Lung microvascular endothelial cell (primary cell): ENCODE measurements at regions not wholly inside any gene's neighbourhood (a gene's known extent, or its start where the extent isn't known, plus 50 kb on each side); places are given as distances from the start of the nearest gene placed in this dataset.

Source experiments
- DNase-seq, 2 donors: peaks; one replicate each; pipeline versions ENCODE4 v3.0.0 to v3.0.0-alpha.2; 2010; ENCODE audit warnings: low read depth in 2 of 2

DNA sequence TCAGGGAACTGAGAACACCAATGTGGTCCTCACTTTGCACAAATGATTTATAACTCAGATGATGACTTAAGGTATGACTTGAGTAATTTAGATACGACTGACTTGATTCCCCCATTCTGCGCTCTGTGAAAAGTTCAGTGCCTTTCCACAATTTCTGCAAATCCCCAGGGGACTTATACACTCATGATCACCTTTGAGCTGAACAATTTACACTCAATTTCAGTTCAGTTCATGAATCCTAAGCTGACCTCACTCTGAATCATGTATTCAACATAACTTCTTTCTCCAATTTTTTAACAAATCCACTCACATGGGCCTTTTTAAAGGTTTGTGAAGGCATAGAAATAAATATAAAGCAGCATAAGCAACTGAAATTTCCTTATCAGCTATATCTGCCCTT, 274.2 kb downstream of the FAM76B start:
- DNase-seq: no peak

DNA sequence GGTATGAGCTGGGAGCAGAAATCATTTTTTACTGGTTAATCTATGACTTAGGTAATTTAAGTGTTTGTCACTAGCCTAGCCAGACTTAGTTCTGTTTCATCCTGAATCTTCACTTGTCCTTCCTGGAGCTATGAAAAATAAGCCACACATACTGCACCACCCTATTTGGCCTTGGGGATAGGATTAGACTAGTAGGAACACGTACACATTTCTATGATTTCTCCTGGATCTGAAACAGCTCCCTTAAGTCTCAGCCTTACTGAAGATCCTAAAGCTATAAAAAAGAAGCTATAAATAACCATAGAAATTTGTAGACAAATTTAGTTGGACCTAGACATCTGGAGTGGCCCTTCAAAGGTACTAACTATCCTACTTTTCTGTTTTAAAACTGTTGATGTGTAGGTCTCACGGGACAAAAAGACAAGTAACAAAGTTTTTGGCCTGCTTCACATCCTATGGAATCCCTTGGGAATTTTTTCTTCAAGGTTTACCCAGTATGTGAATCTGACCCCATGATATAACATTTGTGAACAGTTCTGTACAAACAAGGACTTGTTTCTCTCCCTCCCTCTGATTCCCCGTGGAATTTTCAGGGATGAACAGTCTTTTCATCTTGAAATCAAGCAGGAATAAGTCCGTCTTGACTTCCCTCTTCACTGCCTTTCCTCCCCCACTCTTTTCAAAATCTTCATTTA, 275.0 kb downstream of the FAM76B start:
- DNase-seq: no peak

DNA sequence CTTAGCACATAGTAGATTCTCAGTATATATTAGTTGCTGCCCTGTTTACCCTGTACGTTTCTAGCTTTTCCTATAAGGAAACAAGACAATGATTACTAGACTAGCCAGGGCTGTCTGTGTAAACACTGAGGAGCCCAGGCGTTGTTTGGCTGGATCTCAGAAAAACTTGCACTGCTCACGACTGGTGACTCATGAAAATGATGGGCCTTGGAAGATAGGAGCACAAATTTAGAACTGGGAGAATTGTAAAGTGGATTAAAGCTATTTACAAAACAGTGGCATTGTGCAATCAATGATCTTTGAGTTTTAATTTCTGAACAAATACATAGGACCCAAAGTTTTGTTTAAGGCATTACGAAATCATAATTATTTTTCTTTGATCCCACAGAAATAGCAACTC, 276.9 kb downstream of the FAM76B start:
- DNase-seq: peak in 1 of 2 donors; percentile 36

DNA sequence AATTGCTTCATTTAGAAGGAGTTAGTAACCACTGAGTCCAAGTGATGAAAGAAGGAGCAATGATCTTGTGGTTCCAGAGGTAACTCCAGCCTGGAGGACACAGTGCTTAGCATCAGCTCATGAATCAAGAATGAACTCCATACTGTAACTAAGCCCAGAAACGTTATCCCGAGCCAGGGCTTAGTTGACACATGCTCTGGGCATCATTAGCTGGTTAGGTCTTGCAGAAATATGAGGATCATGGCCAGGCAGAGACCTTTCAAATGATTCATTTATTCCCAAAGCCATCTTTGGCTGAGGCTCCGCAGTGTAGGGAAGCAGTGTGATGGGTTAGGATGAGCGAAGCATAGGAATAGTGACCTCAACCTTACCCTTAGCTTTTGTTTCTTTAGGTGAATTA, 277.4 kb downstream of the FAM76B start:
- DNase-seq: no peak

DNA sequence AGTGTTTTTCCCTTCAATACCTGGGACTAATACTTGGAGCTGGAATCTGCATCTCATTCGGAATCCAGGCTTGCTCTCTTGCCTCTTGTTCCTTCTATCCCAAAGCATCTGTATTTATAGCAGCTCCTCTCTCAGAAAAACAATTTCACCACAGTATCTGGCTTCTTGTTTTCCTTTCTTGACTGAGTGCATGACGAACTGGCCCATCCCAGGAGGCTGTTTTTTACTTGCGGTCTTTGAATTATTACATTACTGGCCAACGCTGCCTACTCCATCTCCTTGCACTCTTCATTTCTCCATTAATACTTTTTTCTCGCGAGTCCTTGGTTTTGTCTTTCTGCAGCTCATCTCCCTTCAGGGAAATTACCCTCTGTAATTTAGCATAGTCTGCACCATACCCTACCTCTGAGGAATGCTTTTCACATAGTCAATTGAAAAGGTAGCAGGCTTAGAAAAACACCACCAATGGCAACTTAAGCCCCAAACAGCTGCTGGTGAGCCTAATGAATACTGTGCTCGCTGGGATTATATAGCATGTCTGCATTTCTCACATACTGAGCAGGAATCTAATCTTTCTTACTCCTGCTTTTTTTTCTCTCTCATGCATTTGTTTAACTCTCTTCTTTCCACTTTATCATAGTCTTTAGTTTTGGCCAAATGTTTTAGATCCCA, 277.4 kb upstream of the SESN3 start:
- DNase-seq: no peak

DNA sequence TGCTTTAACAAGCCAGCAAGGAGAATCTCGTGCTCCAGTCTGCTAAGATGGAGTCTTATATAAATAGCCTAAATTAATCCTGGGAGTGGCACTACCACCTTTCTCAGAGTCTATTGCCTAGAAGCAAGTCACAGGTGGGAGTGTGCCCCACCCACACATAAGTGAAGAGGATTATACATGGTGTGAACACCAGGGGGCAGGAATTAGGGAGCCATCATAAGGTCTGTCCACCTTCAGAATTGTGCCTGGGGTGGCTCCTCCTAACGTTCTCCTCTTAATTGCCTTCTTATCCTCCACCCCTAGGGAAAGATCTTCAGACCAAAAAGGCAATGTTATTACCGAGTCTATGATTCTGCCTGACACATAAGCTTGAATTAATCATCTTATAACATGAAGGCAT, 276.8 kb upstream of the SESN3 start:
- DNase-seq: no peak

DNA sequence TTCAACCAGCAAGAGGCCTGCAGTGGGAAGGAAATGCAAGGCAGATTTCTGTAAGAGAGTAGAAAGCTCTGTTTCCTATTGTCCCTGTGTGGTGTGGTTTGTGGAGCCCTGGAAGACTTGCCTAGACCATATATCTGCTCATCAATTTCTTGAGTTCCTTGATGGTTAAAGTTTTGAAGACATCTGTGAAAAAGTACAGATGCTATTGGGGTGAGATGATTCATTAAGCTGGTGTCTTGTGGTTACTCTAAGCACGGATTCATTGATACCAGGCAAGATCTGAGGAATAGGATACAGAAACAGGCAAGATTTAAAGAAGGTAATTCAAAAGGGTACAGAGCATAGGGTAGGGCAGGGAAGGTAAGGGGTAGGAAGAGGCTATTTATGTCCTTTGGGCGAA, 275.8 kb upstream of the SESN3 start:
- DNase-seq: no peak

DNA sequence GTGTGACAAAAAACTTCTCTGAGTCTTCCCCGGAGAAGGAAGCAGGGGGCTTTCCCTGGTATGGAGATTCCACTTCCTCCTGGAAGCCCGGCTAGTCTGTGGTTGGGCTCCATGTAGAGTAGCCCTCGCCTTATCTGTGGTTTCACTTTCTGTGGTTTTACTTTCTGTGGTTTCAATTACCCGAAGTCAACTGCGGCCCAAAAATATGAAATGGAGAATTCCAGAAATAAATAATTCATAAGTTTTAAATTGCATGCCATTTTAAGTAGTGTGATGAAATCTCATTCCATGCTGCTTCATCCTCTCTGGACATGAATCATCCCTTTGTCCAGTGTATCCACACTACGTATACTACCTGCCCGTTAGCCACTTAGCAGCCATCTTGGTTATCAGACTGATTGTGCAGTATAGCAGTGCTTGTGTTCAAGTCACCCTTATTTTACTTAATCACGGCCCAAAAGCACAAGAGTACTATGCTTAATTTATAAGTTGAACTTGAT, 275.0 kb upstream of the SESN3 start:
- no peak for DNase-seq

DNA sequence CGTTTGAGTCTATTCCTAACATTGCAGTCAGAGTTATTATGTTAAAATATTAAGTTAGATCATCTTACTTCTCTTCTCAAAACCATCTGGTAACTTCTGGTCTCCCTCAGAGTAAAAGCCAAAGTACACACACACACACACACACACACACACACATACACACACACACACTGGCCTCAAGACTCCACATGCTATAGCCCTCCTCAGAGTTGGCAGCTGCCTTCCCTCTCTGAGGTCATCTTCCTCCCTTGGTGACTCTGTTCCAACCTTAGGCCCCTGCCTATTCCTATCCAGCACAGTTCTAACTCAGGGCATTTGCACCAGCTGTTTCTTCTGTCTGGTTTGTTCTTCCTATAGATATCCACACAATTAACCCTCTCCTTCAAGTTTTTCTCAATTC, 272.0 kb upstream of the SESN3 start:
- DNase-seq: no peak

DNA sequence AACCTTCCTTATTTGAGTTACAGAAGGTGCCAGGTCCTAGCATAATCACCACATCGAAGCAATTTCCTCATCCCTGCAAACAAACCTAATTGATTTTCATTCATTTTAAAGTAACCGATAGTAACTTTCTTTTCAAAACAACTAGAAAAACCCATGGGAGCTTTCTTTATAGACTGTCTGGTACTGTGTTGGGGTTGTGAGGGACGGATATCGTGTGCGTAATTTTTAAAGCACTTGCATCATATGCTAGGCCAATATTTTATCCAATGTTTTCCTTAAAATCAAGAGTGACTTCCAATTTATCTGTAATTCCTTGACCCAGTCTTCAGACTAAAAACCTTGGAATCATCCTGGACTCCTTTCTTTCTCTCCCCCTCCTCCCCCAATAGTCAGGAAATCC, 271.5 kb upstream of the SESN3 start:
- DNase-seq: no peak

DNA sequence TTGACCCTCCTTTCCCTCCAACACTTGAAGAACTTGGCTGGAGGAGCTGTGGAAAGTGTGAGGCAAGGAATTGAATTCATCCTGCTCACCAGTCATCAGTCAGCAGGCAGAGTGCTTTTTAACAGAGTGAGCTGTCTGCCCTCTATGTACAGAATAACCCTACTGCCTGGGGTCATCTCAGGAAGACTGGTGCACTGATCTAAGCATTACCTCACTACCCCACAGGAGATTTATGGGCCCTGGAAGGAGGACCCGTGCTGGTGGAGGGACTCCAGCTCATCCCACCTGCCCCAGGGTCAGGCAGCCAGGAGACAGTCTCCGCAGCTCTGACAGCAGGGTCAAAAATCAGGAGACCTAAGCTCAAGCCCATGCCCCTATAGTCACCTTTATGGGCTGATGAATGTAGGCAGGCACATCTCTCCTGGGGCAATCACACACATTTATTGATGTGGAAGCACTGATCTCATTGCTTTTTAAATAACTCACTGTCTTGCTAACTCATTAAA, 270.8 kb upstream of the SESN3 start:
- no peak for DNase-seq

DNA sequence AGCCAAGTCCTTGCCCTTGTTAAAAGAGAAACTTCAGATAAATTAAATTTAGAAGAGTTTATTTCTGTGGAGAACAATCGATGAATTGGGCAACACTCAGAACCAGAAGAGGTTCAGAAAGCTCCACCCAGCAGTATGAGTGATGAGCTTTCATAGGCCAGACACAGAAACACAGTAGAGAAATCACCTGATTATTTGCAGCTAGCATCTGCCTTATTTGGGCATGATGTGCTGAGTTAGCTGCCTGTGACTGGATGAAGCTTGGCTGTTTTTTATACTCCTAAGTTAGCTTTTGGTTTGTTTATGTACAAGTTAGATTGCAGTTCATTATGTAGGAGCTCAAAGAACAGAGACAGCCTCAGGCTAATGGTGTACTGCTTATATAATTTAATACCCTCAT, 269.5 kb upstream of the SESN3 start:
- DNase-seq: no peak

DNA sequence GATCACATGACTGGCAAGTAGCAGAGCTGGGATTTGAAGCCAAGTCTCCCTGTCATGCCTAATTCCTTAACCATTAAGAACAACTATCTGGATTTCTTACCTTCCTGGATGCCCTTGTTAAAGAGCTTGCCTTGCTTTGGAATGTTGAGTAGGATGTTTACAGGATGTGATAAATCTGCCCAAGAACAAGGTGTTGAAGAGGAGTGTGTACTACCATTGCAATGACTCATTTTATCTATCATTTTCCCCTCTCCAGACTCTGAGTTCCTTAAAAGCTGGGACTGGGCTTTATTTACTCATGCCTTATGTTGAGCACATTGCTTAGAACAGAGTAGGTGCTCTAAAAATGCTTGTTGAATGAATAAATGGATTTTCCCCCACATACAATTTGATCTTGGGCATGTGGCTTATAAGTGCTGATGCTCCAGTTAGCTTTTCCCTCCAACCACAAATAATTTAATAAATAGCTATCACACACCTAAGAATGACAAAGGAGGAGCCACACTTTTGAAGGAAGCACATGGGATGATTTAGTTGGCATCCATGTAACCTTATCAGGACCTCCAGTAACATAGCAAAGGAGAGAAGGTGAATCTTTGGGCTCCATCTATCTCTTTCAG, 268.6 kb upstream of the SESN3 start:
- no peak for DNase-seq

DNA sequence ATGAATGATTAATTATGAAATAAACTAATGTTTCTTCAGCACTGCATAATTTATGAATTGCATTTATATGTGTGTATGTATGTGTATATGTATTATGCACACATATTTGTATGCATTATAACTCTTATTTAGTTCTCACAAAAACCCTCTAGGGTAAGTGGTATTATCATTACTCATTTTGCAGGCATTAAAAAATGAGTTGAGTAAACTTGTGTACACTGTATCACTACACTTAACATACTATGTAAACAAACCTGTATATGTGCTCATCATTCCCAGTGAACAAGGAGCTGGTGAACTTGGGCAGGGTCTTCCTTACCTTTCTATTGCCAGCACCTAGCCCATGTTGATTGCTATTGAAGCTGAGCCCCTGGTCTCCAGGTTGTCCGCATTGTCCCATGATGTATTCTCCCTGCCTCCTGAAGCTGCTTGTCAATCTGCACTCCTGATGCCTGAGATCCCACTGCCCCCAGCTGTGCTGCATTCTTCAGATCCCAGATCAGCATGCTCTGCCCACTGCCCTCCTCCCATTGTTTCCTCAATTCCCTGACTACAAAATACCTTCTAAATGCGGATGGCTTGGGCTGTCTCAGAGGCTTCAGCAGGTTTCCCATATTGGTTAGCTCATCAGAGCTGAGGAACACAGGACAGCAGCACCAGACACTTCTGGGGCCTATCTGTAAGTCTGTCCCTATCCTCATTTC, 267.9 kb upstream of the SESN3 start:
- DNase-seq: no peak

DNA sequence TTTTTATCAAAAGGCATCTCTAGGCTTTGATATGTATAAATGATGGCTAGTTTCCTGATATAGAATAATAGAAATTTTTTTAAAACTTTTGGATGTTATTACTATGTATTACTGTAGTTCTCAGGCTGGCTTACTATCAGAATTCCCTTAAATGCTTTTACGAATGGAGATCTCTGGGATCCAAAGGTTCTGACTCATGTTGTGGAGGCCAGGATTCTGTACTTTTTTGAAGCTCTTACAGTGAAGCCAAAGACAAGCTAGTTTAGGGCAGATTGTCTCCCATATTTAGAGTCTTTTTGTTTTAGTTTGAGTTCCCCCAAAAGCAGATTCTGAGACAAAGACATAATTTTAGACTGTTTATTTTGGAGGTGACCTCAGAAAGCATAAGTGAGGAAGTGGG, 265.9 kb upstream of the SESN3 start:
- no peak for DNase-seq

DNA sequence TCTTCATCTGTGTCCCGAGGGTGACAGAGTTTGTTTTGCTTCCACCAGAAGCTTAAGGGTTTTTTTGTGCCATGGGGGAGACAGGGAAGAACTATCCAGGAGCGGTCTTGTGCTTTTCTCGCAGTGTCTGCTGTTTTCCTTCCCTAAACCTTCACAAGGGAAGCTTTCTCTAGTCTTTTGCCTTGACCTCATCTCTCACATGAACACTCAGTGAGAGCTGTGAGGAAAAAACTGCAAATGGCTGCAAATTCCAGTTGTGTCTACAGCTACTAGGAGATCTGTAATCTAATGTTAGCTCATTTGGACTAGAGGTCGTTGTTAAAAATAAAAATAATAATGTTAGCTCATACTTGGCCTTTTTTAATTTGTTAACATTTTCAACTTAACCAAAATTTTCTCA, 264.7 kb upstream of the SESN3 start:
- DNase-seq: no peak

DNA sequence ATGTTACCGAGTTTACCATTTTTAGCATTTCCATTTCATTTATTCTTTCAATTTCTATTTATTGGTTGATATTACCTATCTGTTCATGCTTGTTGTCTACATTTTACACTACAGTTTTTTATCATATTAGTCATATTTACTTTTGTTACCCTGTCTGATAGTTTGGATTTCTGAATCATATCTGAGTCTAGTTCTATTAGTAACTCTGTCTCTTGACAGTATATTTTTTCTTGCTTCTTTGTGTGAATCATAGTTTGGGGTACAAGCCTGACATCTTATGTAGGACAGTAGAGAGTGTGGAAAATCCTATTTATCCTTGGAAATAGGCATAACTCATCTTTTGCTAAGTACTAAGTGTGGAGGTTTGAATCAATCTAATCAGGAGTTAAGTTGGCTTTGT, 263.9 kb upstream of the SESN3 start:
- no peak for DNase-seq

DNA sequence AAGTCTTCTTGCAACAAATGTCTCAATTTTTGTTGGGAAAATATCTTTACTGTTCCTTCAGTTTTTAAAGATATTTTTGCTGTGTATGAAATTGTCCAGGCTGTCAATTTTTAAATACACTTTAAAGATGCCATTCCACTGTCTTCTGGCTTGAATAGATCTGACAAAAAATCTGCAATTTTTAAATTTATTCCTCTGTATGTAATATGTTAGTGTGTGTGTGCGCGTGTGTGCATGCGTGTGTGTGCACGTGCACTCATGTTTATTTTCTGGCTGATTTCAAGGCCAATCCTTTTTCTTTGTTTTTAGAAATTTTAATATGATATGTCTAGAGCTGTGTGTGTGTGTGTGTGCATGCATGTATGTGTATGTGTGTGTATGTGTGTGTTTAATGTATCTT, 263.2 kb upstream of the SESN3 start:
- DNase-seq: no peak

DNA sequence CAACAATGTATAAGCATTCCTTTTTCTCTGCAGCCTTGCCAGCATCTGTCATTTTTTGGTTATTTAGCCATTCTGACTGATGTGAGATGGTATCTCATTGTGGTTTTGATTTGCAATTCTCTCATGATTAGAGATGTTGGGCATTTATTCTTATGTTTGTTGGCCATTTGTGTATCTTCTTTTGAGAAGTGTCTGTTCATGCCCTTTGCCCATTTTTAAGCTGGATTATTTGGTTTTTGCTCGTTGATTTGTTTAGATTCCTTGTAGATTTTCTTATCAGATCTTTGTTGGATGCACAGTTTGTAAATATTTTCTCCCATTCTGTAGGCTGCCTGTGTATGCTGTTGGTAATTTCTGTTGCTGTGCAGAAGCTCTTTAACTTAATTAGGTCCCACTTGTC, 259.6 kb upstream of the SESN3 start:
- DNase-seq: no peak

DNA sequence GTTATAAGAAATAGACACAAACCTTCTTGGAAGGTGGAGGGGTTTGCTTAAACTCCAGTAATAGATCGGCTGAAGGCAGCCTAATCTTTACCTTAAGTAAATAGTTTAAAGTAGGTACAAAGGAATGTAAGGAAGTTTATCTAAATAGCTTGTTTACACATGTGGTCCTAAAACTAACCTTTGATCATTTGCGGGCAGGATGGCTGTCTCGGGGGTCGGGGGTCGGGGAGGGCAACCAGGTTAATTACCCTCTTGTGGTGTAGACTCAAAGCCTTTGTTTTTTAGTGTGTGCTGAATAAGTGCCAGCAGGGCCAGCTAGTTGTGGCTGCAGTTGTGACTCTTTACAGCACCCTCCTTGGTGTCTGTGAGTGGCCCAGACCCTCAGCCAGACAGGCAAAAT, 256.9 kb upstream of the SESN3 start:
- DNase-seq: no peak

DNA sequence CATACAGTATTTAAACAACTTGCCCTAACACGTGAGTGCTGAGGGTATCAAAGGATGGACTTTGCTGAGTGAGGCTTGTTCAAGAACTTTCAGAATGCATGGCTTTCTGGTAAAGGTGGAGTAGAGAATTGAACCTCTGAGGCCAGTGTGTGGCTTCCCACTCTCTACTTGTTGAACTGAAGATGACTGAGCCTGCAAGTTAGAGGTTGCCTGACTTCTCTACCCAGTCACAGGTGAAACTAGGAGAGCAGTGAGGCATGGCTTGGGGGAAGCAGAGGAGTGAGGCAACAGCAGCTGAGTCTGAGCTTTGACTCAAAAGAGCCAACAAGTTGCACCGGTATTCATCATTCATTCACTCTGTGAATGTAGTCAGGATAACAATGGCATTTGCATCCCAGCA, 256.4 kb upstream of the SESN3 start:
- DNase-seq: no peak

DNA sequence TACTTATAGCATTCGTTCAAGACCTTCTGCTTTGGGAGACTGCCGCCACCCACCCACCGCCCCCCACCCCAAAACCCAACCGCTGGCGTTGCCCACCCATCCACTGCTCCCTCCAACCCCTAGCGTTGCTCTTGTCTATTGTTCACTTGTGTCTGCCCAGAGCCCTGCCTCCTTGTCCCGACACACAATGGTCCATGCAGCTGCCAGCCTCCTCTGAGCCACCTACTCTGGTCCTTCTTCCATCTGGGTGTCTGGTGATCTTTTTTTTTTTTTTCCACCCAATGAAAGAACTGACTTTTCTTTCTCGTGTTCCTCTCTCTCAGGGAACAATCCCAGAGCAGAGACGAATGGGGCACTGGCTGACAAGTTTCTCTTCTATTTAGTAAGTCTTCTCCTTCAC, 256.0 kb upstream of the SESN3 start:
- DNase-seq: no peak
